GM12878 (cell line): ENCODE measurements at regions not wholly inside any gene's neighbourhood (a gene's known extent, or its start where the extent isn't known, plus 50 kb on each side); places are given as distances from the start of the nearest gene placed in this dataset.

Source experiments
- ATAC-seq: fragments of 200-7000 bp; cut with Tn5 transposase; 3 replicates; pipeline ENCODE4 v1.9.1; 2020; ENCODE audit warnings: mild to moderate bottlenecking, moderate library complexity
- BruUV-seq: library from RNA; stranded (reverse); fragments of 400-500 nt; replicated peaks from 2 replicates; lab custom pipeline; 2021; lab: Mats Ljungman, UMichigan
- CTCF ChIA-PET: fragments of 300-600 bp; sonication (Branson Sonifier 250); formaldehyde crosslinking; extraction: SDS; loops from one replicate; lab custom pipeline; 2021; ENCODE audit warnings: inconsistent platforms; lab: Yijun Ruan, JAX
- POLR2A ChIA-PET: fragments of 350-600 bp; formaldehyde crosslinking; extraction: SDS; loops from one replicate; lab custom pipeline; 2021; ENCODE audit warnings: inconsistent platforms; lab: Charles Lee
- RAD21 ChIA-PET: fragments of 300-600 bp; sonication (Branson Sonifier 250); formaldehyde crosslinking; loops from one replicate; lab custom pipeline; 2023; ENCODE audit warnings: antibody characterized with exemption; ENCODE audit not compliant: unreplicated experiment; lab: Charles Lee
- SMC1A ChIA-PET: fragments of 300-600 bp; sonication (Branson Sonifier 250); formaldehyde crosslinking; loops from one replicate; lab custom pipeline; 2023; ENCODE audit not compliant: unreplicated experiment, uncharacterized antibody; lab: Charles Lee
- DNase-seq: peaks from one replicate; pipeline ENCODE4 v3.0.0-alpha.2; 2011; ENCODE audit warnings: low read depth, low spot score
- FAIRE-seq: peaks from 3 replicates; lab custom pipeline; 2011; peaks lifted over from hg19 to GRCh38; lab: Jason Lieb, UNC
- H2AFZ ChIP-seq: 2 replicates; pipeline ENCODE4 v1.6.0; 2011; ENCODE audit warnings: low read depth, low read length, control low read depth; ENCODE audit not compliant: control insufficient read depth
- H3K27ac ChIP-seq: 2 replicates; pipeline ENCODE4 v1.5.1; 2011; ENCODE audit warnings: control low read depth; ENCODE audit not compliant: control insufficient read depth, insufficient read depth
- H3K27me3 ChIP-seq, 2 experiments: replicated peaks in 1 of 2; 2 replicates each; pipeline versions ENCODE4 v1.6.0 to v1.6.1; 2011; ENCODE audit warnings: low read length in 1 of 2; ENCODE audit not compliant: control insufficient read depth in 2 of 2, insufficient read depth in 2 of 2
- H3K36me3 ChIP-seq, 2 experiments: 2 replicates each; pipeline ENCODE4 v1.5.1; 2011; ENCODE audit warnings: low read length in 1 of 2; ENCODE audit not compliant: control insufficient read depth in 2 of 2, insufficient read depth in 2 of 2
- H3K4me1 ChIP-seq: 2 replicates; pipeline ENCODE4 v1.6.1; 2011; ENCODE audit warnings: mild to moderate bottlenecking, low read length, moderate library complexity, mixed read lengths; ENCODE audit not compliant: control insufficient read depth, insufficient read depth
- H3K4me2 ChIP-seq: 2 replicates; pipeline ENCODE4 v1.6.0; 2011; ENCODE audit warnings: control low read depth; ENCODE audit not compliant: control insufficient read depth, insufficient read depth
- H3K4me3 ChIP-seq: fragments of 200-600 bp; sonication (generic); 2 replicates; pipeline ENCODE4 v1.5.1; 2016
- H3K79me2 ChIP-seq: 2 replicates; pipeline ENCODE4 v1.6.0; 2011; ENCODE audit warnings: low read length; ENCODE audit not compliant: control insufficient read depth, insufficient read depth
- H3K9ac ChIP-seq: 2 replicates; pipeline ENCODE4 v1.8.0; 2011; ENCODE audit warnings: low read length, control low read depth, mixed read lengths; ENCODE audit not compliant: control insufficient read depth, insufficient read depth
- H3K9me3 ChIP-seq: replicated peaks from 3 replicates; pipeline ENCODE4 v1.5.1; 2011; ENCODE audit warnings: mild to moderate bottlenecking, low read length; ENCODE audit not compliant: control insufficient read depth, insufficient read depth
- H4K20me1 ChIP-seq: 2 replicates; pipeline ENCODE4 v1.6.0; 2011; ENCODE audit not compliant: control insufficient read depth, insufficient read depth
- BCLAF1 ChIP-seq: fragments of 450-650 bp; IDR thresholded peaks from 2 replicates; pipeline ENCODE4 v1.6.1; 2017; ENCODE audit warnings: antibody characterized with exemption, mild to moderate bottlenecking, moderate library complexity
- CEBPZ ChIP-seq: fragments of 150-350 bp; IDR thresholded peaks from 2 replicates; pipeline ENCODE4 v1.6.1; 2016; ENCODE audit warnings: low read depth, low read length
- CHD1 ChIP-seq: IDR thresholded peaks from 2 replicates; pipeline ENCODE4 v1.6.1; 2012; ENCODE audit warnings: low read depth, low read length, improper control_type of control experiment
- E2F8 ChIP-seq: fragments of 450-650 bp; IDR thresholded peaks from 2 replicates; pipeline ENCODE4 v1.6.1; 2018; ENCODE audit warnings: mild to moderate bottlenecking, low read depth, moderate library complexity; ENCODE audit not compliant: partially characterized antibody
- KLF5 ChIP-seq: fragments of 450-650 bp; IDR thresholded peaks from 2 replicates; pipeline ENCODE4 v1.6.1; 2014; ENCODE audit warnings: mild to moderate bottlenecking; ENCODE audit not compliant: partially characterized antibody
- MEF2B ChIP-seq: fragments of 450-650 bp; IDR thresholded peaks from 2 replicates; pipeline ENCODE4 v1.6.1; 2018; ENCODE audit warnings: mild to moderate bottlenecking, moderate library complexity; ENCODE audit not compliant: partially characterized antibody, poor library complexity, severe bottlenecking
- NBN ChIP-seq: fragments of 450-650 bp; IDR thresholded peaks from 2 replicates; pipeline ENCODE4 v1.6.1; 2016
- NFIC ChIP-seq: IDR thresholded peaks from 2 replicates; pipeline ENCODE4 v1.6.1; 2012; ENCODE audit warnings: low read depth, mild to moderate bottlenecking, inconsistent platforms, low read length, moderate library complexity
- NFXL1 ChIP-seq: fragments of 450-650 bp; IDR thresholded peaks from 2 replicates; pipeline ENCODE4 v1.6.1; 2017; ENCODE audit warnings: antibody characterized with exemption, mild to moderate bottlenecking, borderline replicate concordance
- NR2C1 ChIP-seq: fragments of 450-650 bp; IDR thresholded peaks from 2 replicates; pipeline ENCODE4 v1.6.1; 2017; ENCODE audit warnings: antibody characterized with exemption, mild to moderate bottlenecking, moderate library complexity
- RELB ChIP-seq: fragments of 450-650 bp; IDR thresholded peaks from 2 replicates; pipeline ENCODE4 v1.6.1; 2017; ENCODE audit warnings: low read depth, mild to moderate bottlenecking, moderate library complexity
- SIN3A ChIP-seq: IDR thresholded peaks from 2 replicates; pipeline ENCODE4 v1.6.1; 2012; ENCODE audit warnings: low read depth, low read length, improper control_type of control experiment
- SIX5 ChIP-seq: IDR thresholded peaks from 2 replicates; pipeline ENCODE4 v1.6.1; 2011; ENCODE audit warnings: mild to moderate bottlenecking, low read depth, low read length, moderate library complexity; ENCODE audit not compliant: severe bottlenecking
- SP1 ChIP-seq: IDR thresholded peaks from one replicate; pipeline ENCODE4 v1.6.1; 2011; ENCODE audit warnings: low read depth, low read length
- SUPT20H ChIP-seq: IDR thresholded peaks from 2 replicates; pipeline ENCODE4 v1.6.1; 2011; ENCODE audit warnings: low read depth, mild to moderate bottlenecking, low read length, moderate library complexity, borderline replicate concordance; ENCODE audit not compliant: control insufficient read depth
- WGBS: methylation state at CpG from one replicate; pipeline ENCODE4 v1.1.6; 2016; ENCODE audit warnings: low lambda C conversion rate; ENCODE audit not compliant: insufficient replicate concordance, insufficient coverage; ENCODE audit errors: missing lambda C conversion rate; 5-methylcytosine and 5-hydroxymethylcytosine counted together
- in situ Hi-C: fragments of 300-500 bp; cut with MboI; formaldehyde crosslinking; loops from 9 replicates; pipeline ENCODE4 v1.14.3; 2018; ENCODE audit warnings: mixed read lengths
- intact Hi-C: fragments of 100-400 bp; cut with micrococcal nuclease; formaldehyde crosslinking; loops from one replicate; pipeline ENCODE4 v1.14.2; 2022; ENCODE audit not compliant: unreplicated experiment

- Histone ChIP-seq H3K4me2 (no peak overlapping the region), H3K9ac (no peak overlapping the region), H3K79me2 (no peaks in the 10 kb centered on the region), H2AFZ (no peak overlapping the region), H3K9me3 (no peaks in the 10 kb centered on the region), H3K36me3 (no peaks in the 10 kb centered on the region), H4K20me1 (no peaks in the 10 kb centered on the region), H3K27ac (no peak overlapping the region), H3K4me3 (no peak overlapping the region), H3K27me3 (no peaks in the 10 kb centered on the region), H3K4me1 (no peaks in the 10 kb centered on the region)
- POLR2A ChIA-PET = no interaction called here
- no TSS peak for BruUV-seq
- FAIRE-seq (no peak), DNase-seq (no peak), ATAC-seq (no peak)
- SMC1A ChIA-PET = interaction anchor here (0.9 kb wide), 1 partner anchor 291 kb away, joined by 3 read pairs; no protein-coding TSS in a partner anchor
- in situ Hi-C loops = no loop called here
- CTCF ChIA-PET = interaction anchor here (2.3 kb wide), 1 partner anchor 11 kb away, joined by 8 read pairs; no protein-coding TSS in a partner anchor
- WGBS = 2% methylated on average over 4 of the region's 4 CpGs
- RAD21 ChIA-PET = no interaction called here
- intact Hi-C loops = no loop called here
- no peak for TF ChIP-seq SUPT20H
- TF ChIP-seq NFIC = no peak
- TF ChIP-seq CHD1 = no peak
- no peak for TF ChIP-seq SIX5
- TF ChIP-seq CEBPZ = no peak
- no peak for TF ChIP-seq KLF5
- no peak for TF ChIP-seq NR2C1
- no peak for TF ChIP-seq SIN3A
- TF ChIP-seq BCLAF1 = no peak
- no peak for TF ChIP-seq SP1
- TF ChIP-seq RELB = no peak
- no peak for TF ChIP-seq NBN
- TF ChIP-seq MEF2B = no peak
- no peak for TF ChIP-seq NFXL1
- no peak for TF ChIP-seq E2F8
Observed at GRCh38 chr2:175679231-175679630, 322.8 kb downstream of the LNPK start.
